ENCODE measurements at regions not wholly inside any gene's neighbourhood (a gene's known extent, or its start where the extent isn't known, plus 50 kb on each side); places are given as distances from the start of the nearest gene placed in this dataset.

DNA sequence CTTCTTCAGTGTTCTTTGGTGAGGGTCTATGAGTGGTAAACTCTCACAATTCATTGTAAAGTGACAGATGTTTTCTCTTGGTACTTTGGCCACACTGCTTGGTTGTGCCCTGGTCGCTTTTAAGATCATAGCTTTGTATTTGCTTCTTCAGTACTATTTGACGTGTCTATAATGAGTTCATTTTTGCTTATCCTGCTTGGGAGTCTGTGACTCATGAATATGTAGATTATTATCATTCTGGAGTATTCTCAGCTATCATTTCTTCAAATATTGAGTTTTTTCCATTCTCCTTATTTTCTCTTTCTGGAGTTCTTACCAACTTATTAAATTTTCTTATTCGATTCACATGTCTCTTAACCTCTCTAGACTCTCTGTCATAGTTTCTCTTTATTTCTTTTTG, 73.0 kb upstream of the HS6ST1 start:
- no peak overlapping the region for H3K27ac ChIP-seq
- TF ChIP-seq, protein P1, sequence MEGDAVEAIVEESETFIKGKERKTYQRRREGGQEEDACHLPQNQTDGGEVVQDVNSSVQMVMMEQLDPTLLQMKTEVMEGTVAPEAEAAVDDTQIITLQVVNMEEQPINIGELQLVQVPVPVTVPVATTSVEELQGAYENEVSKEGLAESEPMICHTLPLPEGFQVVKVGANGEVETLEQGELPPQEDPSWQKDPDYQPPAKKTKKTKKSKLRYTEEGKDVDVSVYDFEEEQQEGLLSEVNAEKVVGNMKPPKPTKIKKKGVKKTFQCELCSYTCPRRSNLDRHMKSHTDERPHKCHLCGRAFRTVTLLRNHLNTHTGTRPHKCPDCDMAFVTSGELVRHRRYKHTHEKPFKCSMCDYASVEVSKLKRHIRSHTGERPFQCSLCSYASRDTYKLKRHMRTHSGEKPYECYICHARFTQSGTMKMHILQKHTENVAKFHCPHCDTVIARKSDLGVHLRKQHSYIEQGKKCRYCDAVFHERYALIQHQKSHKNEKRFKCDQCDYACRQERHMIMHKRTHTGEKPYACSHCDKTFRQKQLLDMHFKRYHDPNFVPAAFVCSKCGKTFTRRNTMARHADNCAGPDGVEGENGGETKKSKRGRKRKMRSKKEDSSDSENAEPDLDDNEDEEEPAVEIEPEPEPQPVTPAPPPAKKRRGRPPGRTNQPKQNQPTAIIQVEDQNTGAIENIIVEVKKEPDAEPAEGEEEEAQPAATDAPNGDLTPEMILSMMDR (conservative IDR thresholded peaks at IDR 0.05) = no peak

DNA sequence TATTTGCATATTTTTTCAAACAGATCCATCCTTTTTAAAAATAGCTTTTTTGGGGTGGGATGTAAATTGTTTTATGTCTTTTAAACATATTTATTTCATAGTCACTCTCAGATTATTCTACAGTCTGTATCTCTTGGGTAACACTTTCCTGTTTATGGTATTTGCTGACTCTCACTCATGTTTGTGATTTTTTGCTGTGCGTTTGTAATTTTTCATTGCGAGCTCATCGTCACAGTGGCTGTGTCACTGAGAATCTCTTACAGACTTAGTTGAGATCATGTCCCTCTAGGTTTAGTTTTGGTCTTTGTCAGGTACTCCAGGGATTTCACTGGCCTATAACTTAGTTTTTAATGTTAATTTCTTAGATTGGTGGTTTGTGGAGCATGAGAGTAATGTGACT, 73.5 kb upstream of the HS6ST1 start:
- no peak overlapping the region for H3K27ac ChIP-seq
- TF ChIP-seq, protein P1 (conservative IDR thresholded peaks at IDR 0.05) = no peak

DNA sequence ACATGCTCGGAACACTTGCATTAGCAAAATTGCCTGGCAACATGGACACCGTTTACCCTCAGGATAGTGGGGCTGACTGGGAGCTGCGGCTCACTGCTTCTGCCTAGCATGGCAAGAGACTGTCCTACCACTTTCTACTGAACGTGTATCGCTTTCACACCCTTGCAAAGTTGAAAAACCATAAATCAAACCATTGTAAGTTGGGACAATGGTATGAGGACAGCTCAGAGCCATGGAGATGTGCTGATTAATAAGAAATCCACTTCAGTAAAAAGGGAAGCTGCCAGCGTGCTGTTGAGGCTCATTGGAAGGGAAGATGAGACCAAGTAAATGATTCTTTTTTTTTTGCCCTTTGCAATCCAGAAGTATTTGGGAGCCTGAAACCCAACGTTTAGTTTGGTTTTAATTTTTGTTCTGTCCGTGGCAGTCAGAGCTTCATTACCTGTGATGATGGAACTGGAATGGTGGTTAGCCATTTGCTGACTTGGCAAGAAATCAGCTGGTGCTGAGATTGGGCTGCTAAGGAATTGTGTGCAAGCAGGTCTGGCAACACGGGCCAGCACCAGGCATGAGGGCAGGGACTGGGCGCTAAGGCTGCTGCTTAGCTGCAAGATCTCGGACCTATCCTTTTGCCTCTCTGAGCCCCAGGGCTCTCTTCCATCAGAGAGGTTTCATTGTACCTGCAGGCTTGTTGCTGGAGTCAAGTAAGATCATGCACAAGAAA, 75.5 kb upstream of the HS6ST1 start:
- TF ChIP-seq, protein P1 (conservative IDR thresholded peaks at IDR 0.05) = no peak
- H3K27ac ChIP-seq = no peak overlapping the region; the same call in 1 of the 2 replicates

DNA sequence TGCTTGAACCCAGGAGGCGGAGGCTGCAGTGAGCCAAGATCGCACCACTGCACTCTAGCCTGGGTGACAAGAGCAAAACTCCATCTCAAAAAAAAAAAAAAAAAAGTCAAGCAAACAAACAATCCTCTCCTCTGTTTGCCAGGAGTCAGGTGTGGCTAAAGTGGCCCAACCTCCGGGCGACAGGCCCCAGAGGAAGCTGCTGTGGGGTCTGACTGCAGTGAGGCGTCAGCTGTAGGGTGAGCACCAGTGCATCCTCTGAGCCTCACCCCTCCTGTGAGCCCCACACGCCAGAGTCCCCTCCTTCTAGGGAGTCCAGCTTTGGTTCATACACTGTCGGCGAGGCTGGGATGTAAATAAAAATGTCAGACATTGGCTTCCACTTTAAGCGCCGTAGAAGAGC, 76.5 kb upstream of the HS6ST1 start:
- peak overlapping the region; percentile 69 for H3K27ac ChIP-seq
- TF ChIP-seq, protein P1 (conservative IDR thresholded peaks at IDR 0.05) = no peak

DNA sequence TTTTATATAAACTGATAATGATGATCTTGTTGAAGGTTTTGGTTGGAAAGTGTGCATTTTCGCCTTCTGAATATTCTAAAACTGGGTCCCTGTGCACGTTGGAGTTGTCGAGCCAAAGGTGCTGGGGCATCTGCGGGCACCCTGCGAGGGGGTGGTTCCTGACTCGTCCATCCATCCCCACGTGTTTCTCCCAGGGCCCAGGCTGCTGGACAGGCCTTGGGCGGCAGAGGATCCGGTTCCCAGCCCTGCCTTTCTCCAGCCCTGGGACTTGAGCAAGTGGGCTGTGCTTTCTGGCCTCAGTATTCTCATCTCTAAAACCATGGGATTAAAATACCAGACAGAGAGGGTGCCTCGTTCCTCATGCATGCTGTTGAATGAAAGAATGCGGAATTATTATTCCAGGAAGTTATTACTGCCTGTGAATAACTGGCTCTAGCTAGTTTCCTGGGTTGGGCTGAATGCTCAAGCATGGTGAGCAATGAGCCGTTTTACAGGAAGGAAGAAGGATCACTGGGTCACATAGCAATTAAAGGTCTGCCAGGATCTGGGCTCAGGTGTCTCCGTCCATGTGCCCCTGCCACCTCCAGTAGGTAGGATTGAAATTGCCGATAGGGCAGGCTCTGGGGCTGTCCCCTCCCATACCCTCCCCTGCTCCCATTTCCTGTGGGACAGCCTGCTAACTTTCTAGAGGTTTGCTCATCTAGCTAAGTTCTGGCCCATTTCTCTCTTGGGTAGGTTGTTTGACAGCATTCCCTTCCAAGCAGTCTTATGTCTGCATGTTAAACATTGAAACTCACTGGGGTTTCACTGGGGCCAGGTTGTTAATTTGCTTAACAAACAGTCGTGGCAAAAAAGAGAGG, 77.2 kb upstream of the HS6ST1 start:
- peak overlapping the region; percentile 69 for H3K27ac ChIP-seq
- TF ChIP-seq, protein P1 (conservative IDR thresholded peaks at IDR 0.05) = no peak

DNA sequence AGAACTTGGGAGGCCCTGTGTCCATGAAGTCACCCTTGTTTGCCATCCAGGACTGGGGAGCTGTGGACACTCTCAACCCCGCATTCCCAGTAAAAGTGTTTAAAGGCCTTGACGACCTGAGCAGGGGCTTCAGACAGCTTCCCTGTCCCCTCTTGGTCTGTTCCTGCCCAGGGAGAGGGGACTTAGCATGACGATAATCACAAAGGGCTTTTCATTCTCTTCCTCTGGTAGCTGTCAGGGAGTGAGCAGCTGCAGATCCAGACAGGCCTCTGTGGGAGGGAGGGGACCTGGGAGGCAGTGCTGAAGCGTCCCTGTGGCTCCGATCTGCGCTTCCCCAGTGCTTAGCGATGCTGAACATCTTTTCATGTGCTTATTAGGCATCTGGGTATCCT, 77.8 kb upstream of the HS6ST1 start:
- TF ChIP-seq, protein P1 (conservative IDR thresholded peaks at IDR 0.05) = no peak
- peak overlapping the region; percentile 69 for H3K27ac ChIP-seq

DNA sequence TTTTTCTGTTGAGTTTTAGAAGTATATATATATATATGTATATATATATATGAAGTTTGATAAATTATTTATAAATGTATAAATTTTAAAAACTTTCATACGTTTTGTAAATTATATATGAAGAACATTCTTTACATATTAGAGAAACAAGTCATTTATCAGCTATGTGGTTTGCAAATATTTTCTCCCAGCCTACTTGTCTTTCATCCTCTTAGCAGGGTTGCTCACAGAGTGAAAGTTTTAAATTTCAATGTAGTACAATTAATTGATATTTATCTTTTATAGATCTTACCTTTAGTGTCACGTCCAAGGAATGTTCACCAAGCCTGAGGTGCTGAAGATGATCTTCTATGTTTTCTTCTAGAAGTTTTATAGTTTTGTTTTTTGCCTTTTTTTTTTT, 78.3 kb upstream of the HS6ST1 start:
- peak overlapping the region; percentile 69 for H3K27ac ChIP-seq
- TF ChIP-seq, protein P1 (conservative IDR thresholded peaks at IDR 0.05) = no peak

Measured in VCaP (cell line).